HuH-7 (cell line): ENCODE measurements at regions not wholly inside any gene's neighbourhood (a gene's known extent, or its start where the extent isn't known, plus 50 kb on each side); places are given as distances from the start of the nearest gene placed in this dataset.

Experiments
- DNase-seq: peaks from one replicate; pipeline ENCODE4 v3.0.0; 2011; ENCODE audit warnings: low spot score

GRCh38 chr14:22513066-22513812, 75.8 kb downstream of the DAD1 start:
- DNase-seq = no peak

GRCh38 chr14:22512106-22512814, 76.8 kb downstream of the DAD1 start:
- DNase-seq = no peak

- DNase-seq = no peak
These were observed 78.4 kb downstream of the DAD1 start for GRCh38 chr14:22510527-22511110.

GRCh38 chr14:22509751-22510300, 79.2 kb downstream of the DAD1 start:
- no peak for DNase-seq

- DNase-seq = no peak
These were observed 79.9 kb downstream of the DAD1 start for GRCh38 chr14:22509036-22509709.

GRCh38 chr14:22508662-22509035, 80.4 kb downstream of the DAD1 start:
- no peak for DNase-seq

GRCh38 chr14:22508150-22508457, 80.9 kb downstream of the DAD1 start:
- DNase-seq = no peak

- DNase-seq = no peak
These were observed 82.2 kb downstream of the DAD1 start for GRCh38 chr14:22506778-22507351.

- no peak for DNase-seq
These were observed 82.7 kb downstream of the DAD1 start for GRCh38 chr14:22506378-22506710.

GRCh38 chr14:22505697-22506377, 83.2 kb downstream of the DAD1 start:
- no peak for DNase-seq

- DNase-seq = no peak
These were observed 83.7 kb downstream of the DAD1 start for GRCh38 chr14:22505309-22505696.

GRCh38 chr14:22502551-22502950, 86.5 kb downstream of the DAD1 start:
- DNase-seq = no peak

- DNase-seq = no peak
These were observed 87.0 kb downstream of the DAD1 start for GRCh38 chr14:22502007-22502406.

GRCh38 chr14:22500954-22501726, 87.9 kb downstream of the DAD1 start:
- no peak for DNase-seq

- no peak for DNase-seq
These were observed 88.5 kb downstream of the DAD1 start for GRCh38 chr14:22500525-22500924.

- no peak for DNase-seq
These were observed 91.3 kb downstream of the DAD1 start for GRCh38 chr14:22497671-22498093.

GRCh38 chr14:22497144-22497423, 91.9 kb downstream of the DAD1 start:
- no peak for DNase-seq

GRCh38 chr14:22494486-22495135, 94.4 kb downstream of the DAD1 start:
- no peak for DNase-seq

GRCh38 chr14:22493753-22494152, 95.3 kb downstream of the DAD1 start:
- DNase-seq = no peak

GRCh38 chr14:22492622-22493542, 96.1 kb downstream of the DAD1 start:
- DNase-seq = no peak
